HG03378 (cell line): ENCODE measurements at regions not wholly inside any gene's neighbourhood (a gene's known extent, or its start where the extent isn't known, plus 50 kb on each side); places are given as distances from the start of the nearest gene placed in this dataset.
"Not testable (repeated sequence)": the region's sequence is repeated elsewhere in the genome, so short reads cannot be mapped to it uniquely, and the experiment has no call there.

Experiments used
- ATAC-seq: cut with Tn5 transposase; IDR thresholded peaks from one replicate; pipeline ENCODE4 v1.9.1; 2021; ENCODE audit warnings: mild to moderate bottlenecking, moderate library complexity; ENCODE audit not compliant: unreplicated experiment

DNA sequence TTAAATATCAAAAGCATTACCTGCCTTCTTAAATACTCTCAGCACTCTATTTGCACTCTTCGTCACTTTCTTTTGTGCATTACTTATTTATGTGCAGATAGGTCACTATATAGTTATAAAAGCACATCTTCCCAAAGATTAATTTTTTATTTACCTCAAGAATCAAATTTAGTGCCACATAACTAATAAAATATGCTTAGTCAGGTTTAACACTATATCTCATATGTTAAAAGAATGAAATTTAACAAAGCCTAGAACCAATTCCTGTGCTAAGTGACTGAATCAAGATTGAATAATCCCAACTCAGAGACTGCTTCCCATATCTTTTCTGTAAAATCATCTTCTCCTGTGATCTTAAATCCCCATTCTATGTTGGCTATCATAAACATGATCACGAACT lies 957.5 kb upstream of the NXPH2 start:
- no peak for ATAC-seq

DNA sequence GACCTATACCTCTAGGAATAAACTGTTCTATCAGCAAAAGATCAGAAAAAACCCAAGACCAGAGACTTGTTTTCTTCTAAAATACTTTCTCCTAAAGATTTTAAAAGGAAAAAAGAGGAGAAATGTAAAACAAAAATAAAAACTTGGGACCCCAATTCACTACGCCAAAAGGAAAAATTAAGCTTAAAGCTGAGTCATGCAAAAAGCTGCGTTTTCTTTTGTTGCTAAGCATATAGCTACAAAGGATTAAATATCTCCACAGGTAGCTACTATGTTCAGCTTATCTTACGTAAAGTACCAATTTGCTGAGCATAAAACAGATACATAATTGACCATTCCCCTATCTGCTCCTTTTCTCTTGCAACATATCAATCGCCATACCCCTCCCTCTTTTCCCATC lies 950.0 kb upstream of the NXPH2 start:
- no peak for ATAC-seq

DNA sequence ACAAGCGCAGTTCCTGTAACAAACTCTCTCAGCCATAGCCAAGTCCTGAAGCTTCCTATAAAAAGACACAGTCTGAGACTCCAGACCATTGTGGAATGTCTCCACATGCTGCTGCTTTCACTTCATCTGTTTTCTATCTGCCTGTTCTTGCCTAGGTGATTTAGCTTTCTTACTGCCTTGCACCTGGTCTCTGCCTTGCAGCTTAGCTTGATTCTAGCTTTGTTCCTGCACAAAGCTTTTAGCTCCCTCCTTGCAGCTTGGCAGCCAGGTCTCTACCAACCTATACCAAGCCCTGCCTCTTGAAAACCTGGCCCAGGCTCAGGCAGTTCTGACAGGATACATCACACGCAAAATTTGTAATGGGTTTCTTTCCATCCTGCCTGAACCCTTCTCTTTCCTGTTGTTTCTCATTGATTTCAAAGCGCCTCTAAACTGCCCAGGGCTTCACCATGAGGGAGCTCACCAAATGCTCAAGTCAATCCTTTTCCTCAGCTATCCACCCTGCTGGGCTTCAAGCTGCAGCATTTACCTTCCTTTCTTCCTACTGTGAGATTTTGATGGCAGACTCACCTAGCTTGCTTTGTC lies 941.3 kb upstream of the NXPH2 start:
- ATAC-seq, result no peak

DNA sequence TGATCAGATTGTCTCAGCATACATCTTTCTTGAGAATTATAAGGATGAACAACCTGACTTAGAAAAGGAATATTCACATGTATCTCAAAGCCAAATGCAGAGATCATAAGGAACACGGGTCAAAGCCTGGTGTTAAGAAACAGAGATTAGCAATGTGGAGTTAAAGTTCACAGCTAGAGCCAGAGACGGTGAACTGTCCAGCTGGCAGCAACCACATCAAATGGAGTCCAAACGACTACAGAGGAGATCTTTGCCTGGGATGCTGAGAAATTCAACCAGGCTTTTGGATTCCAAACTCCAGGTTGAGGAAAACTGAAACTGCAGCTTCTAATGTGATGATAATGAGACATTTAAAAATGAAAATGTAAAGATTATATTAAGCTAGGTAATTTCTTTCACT lies 939.9 kb upstream of the NXPH2 start:
- ATAC-seq, result no peak

DNA sequence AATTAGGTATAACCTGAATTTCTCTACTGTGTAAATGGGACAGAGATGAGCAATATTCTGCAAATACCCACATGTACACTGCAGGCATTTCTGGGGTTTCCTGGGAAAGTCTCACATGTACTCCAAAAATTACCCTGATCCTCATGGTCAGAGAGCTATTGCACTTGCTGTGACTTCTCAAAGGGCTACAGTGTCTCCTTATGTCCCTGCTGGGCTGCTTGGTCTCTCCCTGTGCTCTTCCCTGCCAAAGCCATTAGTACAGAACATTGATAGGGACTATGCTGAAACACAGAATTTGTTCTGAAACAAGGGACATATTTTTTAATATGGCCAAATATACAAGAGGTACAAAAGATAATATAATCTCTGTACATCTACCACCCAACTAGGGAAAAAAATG lies 924.4 kb upstream of the NXPH2 start:
- no peak for ATAC-seq

DNA sequence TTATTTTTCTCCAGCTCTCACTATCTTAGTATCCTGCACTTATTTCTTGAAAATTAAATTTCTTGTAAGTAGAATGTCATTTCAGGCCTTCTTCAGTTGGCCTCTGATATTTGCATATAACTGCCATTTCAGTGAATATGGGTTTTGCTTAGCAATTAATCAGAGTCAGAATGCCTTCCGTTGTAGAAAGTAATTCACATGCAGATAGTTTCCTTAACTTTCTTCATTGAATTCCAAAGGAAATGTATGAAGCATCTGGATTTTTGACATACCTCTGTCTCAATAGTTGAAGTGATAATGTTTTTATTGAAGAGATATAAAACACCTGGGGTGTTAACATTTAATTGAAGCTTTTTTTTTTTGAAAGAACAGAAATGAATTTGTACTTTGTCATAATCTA lies 914.1 kb upstream of the NXPH2 start:
- ATAC-seq, result no peak

DNA sequence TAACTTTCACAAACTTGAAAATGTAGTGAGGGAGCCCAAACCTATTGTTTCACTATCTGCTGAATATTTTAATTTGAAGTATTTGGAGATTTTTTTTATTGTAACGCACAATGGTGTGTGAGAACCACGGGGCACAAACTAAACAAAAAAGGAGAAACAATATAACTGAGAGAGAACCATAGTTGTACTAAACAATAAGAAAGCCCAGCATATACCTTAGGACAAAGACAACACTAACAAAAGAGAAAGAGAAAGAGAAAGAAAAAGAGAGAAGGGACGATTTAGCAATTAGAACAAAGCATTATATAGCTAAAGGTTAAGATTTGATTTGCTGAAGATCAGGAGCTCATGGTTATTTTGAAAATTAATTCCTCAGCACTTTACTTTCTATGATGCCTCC lies 906.0 kb upstream of the NXPH2 start:
- no peak for ATAC-seq

DNA sequence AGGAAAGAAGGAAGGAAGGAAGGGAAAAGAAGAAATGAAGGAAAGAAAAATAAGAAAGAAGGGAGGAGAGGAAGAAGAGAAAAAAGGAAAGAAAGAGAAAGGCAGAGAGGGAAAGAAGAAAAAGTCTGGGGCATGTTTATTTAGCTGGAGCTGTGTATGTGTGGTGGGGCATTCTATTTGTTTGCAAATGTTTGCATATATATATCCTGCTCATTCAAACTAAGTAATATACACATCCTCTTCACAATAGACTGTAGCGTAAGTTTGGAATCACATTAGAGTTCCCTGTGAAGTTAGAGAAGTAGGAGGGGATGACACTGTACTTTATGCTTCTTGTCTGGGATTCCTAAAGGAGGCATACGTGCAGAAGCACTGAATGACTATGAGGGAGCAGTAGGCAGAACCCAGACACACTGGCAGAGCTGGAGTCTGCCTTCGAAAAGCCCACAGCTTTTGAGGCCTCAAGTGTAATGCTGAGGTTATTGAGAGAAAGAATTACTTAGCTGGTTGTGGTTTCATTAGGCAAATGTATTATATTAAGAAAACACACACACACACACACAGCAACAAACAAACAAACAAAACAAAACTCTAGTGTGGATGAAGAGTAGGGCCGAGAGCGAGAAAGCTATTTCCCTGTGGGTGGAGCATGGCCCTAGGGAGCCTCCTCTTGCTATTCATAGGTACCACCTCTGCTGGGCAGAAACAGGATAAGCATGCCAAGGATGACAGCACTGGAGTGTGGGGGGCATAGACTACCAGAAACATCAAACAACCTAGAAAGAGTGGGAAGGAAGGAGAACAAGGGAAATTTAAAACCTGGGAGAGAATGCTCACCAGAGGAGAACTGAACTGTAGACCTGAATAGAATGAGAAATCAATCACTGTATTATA lies 905.1 kb upstream of the NXPH2 start:
- ATAC-seq, result no peak

DNA sequence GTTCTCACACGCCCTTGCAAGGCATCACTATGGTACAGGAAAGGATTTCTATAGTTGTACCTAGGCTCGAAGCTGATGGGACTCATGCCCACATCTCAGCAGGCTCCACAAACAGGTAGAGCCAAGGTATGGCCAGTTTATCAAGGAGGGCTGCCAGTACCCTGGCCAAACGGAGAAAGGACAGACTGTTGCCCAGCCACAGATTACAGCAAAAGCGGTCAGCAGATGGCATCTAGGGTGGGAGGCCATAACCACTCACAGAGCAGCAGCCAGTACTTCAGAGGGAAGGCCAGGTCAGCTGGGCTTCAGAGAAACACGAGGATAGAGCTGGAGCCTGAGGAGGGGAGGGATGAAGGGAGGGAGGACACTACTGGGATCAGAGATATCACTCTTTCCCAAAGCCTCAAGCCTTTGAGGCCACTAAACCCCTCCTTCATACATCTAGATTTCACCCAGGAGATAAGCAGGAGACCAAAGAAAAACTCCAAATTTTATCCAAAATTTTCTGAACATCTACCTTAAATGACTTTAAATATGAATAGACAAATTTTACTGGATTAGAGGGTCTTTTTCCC lies 904.2 kb upstream of the NXPH2 start:
- ATAC-seq, result no peak

DNA sequence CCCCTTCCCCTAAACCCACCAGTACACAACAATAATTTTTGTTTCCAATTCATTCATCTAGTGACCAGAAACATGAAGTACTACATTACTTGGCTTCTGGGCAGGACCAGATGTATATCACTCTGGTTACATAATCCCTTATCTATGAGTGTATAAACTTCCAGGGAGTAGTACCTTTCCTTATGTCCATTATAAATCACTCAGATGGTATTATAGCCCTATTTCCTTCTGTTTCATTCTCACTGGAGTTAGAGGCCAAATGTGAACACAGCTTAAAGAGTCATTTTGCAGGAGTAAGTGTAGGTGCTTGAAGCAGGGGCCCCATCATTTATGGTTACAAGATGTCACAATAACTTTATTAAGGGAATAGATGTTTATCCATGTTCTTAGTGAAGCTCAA lies 894.4 kb upstream of the NXPH2 start:
- no peak for ATAC-seq

DNA sequence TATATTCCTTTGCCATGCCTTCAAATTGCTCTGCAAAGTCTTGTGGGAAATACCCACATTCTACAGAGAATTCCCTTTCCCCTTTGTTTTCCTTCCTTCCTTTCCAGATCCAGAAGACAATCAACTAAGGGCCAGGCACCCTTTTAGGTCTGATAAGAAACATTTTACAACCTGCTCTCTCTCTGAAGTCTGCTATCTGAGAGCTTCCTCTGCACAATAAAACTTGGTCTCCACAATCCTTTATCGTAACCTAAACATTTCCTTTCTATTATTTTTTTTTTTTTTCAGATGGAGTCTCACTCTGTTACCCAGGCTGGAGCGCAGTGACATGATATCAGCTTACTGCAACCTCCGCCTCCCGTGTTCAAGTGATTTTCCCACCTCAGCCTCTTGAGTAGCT lies 893.3 kb upstream of the NXPH2 start:
- not testable (repeated sequence) for ATAC-seq

DNA sequence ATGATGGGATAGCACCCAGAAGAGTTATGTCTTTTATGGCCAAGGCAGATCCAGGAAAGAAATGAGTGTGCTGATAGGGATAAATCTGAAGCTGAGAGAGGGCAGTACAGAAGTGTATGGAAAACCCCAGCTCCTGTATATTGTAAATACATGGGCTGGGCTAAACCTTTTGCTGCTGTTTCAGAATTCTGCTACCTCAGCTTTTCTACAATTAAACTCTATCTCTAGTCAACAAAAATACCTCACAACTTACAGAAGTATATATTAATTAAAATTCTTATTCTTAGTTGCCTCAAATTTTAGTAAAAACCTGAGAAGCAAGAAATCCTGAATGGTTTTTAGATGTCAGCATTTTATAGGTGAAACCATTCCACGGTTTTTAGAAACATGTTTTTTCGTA lies 889.5 kb upstream of the NXPH2 start:
- no peak for ATAC-seq

DNA sequence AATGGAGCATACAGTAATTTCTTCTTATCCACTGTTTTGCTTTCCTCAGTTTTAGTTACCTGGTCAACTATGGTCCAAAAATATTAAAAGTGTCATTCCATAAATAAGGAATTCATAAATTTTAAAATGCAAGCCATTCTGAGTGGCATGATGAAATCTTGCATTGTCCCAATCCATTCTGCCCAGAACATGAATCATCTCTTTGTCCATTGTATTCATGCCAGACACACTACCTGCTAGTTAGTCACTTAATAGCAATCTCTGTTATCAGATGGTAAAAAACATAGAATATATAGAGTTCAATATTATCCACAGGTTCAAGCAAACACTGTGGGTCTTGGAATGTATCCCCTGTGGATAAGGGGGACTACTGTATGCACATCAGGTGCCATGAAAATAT lies 872.2 kb upstream of the NXPH2 start:
- ATAC-seq, result no peak

DNA sequence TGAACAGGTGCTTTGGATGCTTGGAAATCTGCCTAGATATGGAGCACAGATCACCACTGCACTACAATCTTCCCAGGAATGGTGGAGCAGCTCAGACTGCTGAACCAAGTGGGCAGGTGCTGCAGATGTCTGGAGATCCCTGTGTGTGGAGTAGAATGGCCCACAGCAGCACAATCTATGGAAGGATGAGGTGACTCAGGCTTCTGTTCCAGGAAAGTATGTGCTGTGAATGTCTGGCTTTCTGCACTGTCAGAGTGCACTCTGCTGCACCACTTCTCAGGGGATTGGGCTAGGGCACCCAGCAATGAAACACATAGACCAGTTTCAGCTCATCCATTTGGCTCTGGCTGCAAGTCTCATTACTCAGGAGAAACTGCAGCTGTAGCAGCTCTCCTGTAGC lies 865.4 kb upstream of the NXPH2 start:
- no peak for ATAC-seq

DNA sequence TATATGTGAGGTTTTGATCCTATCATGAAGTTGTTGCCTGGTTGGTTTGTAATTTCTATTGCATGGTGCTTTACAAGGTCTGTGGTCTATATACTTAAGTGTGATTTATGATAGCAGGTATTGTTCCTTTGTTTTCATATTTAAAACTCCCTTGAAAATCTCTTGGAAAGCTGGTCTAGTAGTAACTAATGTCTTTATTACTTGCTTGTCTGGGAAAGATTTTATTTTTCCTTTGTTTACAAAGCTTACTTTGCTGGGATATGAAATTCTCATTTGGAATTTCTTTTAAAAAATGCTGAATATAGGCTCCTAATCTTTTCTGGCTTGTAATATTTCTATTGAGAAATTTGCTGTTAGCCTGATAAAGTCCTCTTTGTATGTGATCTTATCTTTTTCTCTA lies 862.9 kb upstream of the NXPH2 start:
- no peak for ATAC-seq

DNA sequence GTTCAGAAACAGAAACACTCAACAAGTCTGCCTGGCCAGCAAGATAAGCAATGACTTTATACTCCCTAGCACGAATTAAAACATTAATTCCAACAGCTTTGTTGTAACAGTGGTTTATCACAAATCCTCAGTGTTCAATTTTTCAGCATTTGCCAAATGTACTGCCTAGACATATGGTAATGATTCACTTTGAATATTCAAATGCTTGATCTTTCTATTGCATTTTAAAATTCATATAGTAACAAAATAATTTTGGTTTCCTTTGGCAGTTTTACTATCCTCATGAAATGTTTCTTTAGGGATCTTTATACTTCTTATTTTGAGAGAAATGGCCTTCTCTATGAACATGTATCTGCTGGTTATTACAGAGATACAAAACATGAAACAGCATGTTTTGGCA lies 851.8 kb upstream of the NXPH2 start:
- no peak for ATAC-seq

DNA sequence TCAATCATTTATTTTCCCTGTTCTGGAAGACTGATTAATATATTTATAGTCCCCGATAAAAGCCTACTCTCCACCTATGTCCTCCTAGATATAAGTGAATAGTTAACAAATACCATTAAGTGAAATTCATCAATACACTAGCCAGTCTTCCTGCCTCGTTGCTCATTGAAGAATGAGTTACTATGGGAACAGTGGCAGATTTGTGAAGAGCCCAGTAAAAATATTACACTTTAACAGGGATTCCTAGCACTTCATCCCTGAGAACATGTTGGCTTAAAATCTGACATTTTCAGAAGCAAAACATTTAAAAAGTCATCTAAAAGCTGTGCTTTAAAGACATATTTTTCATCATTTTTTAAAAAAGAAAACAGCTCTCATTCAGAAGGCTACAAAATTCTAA lies 848.7 kb upstream of the NXPH2 start:
- no peak for ATAC-seq

DNA sequence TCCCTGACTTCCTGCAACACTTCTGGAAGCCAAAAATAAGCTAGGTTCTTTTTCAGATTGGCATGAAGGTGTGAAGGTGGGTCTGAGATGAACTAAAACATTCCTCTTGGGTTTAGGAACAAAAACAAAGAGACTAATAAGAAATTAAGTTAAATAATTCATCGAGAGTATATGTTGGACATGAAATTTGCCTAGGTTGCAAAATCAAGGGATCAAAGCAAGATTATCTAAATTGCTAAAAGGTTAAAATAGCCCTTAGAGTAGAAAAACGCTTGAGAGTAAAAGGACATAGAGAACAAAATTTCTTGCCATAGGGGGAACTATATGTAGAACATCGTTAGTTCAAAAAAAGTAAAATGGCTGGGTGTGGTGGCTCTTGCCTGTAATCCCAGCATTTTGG lies 845.9 kb upstream of the NXPH2 start:
- no peak for ATAC-seq

DNA sequence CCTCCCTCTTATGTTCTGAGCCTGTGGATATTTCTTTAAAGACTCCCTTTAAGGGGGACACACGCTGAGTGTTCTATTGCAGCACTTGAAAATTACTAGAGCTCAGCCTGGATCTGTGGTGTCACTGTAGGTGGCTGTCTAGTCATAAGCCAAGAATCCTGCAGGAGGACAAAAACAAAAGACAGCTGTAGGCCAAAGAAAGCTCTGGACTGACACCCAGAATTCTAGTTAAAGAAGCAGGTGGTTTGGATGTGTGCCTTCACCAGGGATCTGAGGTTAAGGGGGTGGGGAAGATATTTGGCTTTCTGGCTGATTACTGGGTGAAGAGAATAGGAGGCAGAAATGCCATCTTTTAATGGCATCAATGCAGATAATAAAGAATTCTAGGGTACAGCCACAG lies 842.5 kb upstream of the NXPH2 start:
- no peak for ATAC-seq

DNA sequence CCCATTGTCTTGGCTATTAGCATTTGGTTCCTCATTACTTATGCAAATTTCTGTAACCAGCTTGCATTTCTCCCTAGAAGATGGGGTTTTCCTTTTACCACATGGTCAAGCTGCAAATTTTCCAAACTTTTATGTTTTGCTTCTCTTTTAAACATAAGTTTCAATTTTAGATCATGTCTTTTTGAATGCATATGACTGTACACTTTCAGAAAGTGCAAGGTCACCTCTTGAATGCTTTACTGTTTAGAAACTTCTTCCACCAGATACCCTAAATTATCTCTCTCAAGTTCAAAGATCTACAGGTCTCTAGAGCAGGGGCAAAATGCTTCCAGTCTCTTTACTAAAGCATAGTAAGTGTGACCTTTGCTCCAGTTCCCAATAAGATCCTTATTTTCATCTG lies 837.6 kb upstream of the NXPH2 start:
- ATAC-seq, result no peak

DNA sequence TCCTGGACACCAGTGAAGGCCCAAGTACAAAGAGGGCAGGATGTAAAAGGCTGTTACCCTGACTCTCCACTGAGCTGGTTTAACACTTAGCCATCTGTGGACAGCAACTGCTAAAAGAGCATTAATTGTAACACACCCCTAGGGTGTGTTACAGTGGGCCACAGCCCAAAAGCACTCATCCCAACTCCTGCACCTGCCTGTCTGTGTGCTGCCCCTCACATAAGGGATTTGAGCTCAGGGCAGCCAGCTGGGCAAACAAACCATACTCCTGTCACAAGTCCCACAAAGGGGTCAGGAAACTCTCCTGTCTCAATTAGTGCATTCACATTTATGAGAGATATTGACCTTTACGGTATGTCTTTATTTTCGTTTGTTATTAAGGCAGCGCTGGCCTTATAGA lies 833.1 kb upstream of the NXPH2 start:
- ATAC-seq, result no peak

DNA sequence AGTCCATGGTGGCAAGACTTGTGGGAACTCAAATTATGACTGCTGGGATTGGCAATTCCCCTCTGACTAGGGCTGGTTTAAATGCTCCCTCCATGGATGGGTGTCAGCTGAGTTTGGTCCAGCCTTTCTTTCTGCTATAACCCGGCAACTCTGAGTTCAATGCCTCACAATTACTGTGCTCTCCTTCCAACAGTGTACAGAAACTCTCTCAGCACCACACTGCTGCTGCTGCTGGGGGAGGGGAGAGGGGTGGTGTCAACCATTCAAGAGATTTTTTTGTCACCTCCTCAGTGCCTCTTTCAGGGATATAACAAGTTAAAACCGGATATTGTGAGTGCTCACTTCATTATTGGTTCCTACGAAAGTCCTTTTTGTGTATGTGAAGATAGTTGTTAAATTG lies 830.3 kb upstream of the NXPH2 start:
- ATAC-seq, result no peak
